ENCODE measurements at regions not wholly inside any gene's neighbourhood (a gene's known extent, or its start where the extent isn't known, plus 50 kb on each side); places are given as distances from the start of the nearest gene placed in this dataset.

- H3K4me3 ChIP-seq (replicated peaks; ENCODE audit: low read depth, low read length), result no peak overlapping the region
- no peak for DNase-seq (ENCODE audit: extremely low read depth, low read depth)
- no peak for TF ChIP-seq CTCF (IDR thresholded peaks at IDR 0.05; ENCODE audit: low read depth, low read length, missing control alignments)
Measured at GRCh38 chr16:65201511-65201910, 79.6 kb upstream of the CDH11 start.

- no peak overlapping the region for H3K4me3 ChIP-seq (replicated peaks; ENCODE audit: low read depth, low read length)
- DNase-seq (ENCODE audit: extremely low read depth, low read depth), result no peak
- no peak for TF ChIP-seq CTCF (IDR thresholded peaks at IDR 0.05; ENCODE audit: low read depth, low read length, missing control alignments)
Measured at GRCh38 chr16:65200857-65201256, 79.0 kb upstream of the CDH11 start.

- no peak for DNase-seq (ENCODE audit: extremely low read depth, low read depth)
- TF ChIP-seq CTCF (IDR thresholded peaks at IDR 0.05; ENCODE audit: low read depth, low read length, missing control alignments), result no peak
- H3K4me3 ChIP-seq (replicated peaks; ENCODE audit: low read depth, low read length), result no peak overlapping the region
Measured at GRCh38 chr16:65200156-65200773, 78.4 kb upstream of the CDH11 start.

- TF ChIP-seq CTCF (IDR thresholded peaks at IDR 0.05; ENCODE audit: low read depth, low read length, missing control alignments), result no peak
- DNase-seq (ENCODE audit: extremely low read depth, low read depth), result no peak
- no peak overlapping the region for H3K4me3 ChIP-seq (replicated peaks; ENCODE audit: low read depth, low read length)
Measured at GRCh38 chr16:65196420-65197075, 74.7 kb upstream of the CDH11 start.

- no peak for TF ChIP-seq CTCF (IDR thresholded peaks at IDR 0.05; ENCODE audit: low read depth, low read length, missing control alignments)
- no peak overlapping the region for H3K4me3 ChIP-seq (replicated peaks; ENCODE audit: low read depth, low read length)
- DNase-seq (ENCODE audit: extremely low read depth, low read depth), result no peak
Measured at GRCh38 chr16:65195998-65196397, 74.1 kb upstream of the CDH11 start.

GRCh38 chr16:65185241-65185778 is 63.4 kb upstream of the CDH11 start:
- no peak overlapping the region for H3K4me3 ChIP-seq (replicated peaks; ENCODE audit: low read depth, low read length)
- no peak for TF ChIP-seq CTCF (IDR thresholded peaks at IDR 0.05; ENCODE audit: low read depth, low read length, missing control alignments)
- DNase-seq (ENCODE audit: extremely low read depth, low read depth), result no peak
